ENCODE measurements at regions not wholly inside any gene's neighbourhood (a gene's known extent, or its start where the extent isn't known, plus 50 kb on each side); places are given as distances from the start of the nearest gene placed in this dataset.
A peak's percentile ranks its signal among the peaks of the same experiment; 100 is the strongest.

DNA sequence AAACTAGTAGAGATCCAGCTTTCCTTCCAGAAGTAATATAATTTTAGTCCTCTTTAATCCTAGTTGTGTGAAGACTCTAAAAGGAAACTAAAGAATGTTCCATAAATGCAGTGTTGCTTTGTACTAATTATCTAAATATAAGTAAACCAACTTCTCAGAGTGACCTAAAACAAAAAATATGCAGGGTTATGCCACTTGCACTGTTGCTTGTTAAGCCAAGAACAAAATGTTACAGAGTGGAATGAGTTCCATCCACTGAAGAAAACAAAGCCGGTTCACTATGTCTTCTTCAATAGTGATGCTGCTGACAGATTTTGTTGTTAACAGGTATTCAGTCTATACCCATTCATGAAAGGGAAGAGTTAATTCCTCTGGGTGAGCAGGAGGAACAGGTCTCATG lies 252.0 kb upstream of the DIAPH2 start:
- Mint-ChIP-seq H3K4me3 (no peak overlapping the region), H3K4me1 (peaks cover 10% of the 10 kb centered on the region), H3K36me3 (ENCODE audit: low read depth) (no peaks in the 10 kb centered on the region), H3K27ac (no peak overlapping the region), H3K27me3 (ENCODE audit: low read depth) (peaks cover 3% of the 10 kb centered on the region), H3K9me3 (no peaks in the 10 kb centered on the region)
- TF ChIP-seq, protein P1, sequence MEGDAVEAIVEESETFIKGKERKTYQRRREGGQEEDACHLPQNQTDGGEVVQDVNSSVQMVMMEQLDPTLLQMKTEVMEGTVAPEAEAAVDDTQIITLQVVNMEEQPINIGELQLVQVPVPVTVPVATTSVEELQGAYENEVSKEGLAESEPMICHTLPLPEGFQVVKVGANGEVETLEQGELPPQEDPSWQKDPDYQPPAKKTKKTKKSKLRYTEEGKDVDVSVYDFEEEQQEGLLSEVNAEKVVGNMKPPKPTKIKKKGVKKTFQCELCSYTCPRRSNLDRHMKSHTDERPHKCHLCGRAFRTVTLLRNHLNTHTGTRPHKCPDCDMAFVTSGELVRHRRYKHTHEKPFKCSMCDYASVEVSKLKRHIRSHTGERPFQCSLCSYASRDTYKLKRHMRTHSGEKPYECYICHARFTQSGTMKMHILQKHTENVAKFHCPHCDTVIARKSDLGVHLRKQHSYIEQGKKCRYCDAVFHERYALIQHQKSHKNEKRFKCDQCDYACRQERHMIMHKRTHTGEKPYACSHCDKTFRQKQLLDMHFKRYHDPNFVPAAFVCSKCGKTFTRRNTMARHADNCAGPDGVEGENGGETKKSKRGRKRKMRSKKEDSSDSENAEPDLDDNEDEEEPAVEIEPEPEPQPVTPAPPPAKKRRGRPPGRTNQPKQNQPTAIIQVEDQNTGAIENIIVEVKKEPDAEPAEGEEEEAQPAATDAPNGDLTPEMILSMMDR (IDR thresholded peaks at IDR 0.05; ENCODE audit: unreplicated experiment in 3 of 3), result no peak

DNA sequence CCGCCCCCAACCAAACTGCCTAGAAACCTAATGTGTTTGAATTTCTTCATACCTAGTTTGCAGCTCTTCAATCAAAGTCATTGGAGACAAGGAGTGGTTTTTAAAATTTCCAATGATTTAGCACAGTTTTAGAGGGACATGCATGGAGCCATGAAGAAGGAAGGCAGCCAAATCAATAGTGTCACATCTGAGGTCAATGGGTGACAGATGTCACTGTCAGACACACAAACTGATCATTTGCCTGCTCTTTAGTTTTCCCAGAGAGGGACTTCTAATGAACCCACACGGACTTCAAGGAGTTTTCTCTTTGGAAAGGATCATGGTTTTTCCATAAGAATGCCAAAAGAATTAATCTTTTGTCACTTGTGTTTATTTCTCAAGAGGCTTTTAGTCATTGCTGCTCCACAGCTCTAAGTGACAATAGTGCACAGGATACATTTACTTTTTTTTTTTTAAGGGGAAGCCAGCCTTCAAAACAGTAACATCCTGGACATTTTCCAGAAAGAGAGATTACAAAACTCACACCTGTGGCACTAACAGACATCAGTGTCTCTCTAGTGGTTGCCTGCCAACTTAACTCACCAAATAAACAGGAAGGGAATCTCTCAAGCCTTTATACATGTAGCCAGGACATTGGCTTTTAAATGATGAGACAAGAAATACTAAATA lies 251.1 kb upstream of the DIAPH2 start:
- Mint-ChIP-seq H3K27me3 (ENCODE audit: low read depth) (peaks cover 3% of the 10 kb centered on the region), H3K27ac (no peak overlapping the region), H3K4me1 (peaks cover 15% of the 10 kb centered on the region), H3K4me3 (no peak overlapping the region), H3K36me3 (ENCODE audit: low read depth) (no peaks in the 10 kb centered on the region), H3K9me3 (no peaks in the 10 kb centered on the region)
- TF ChIP-seq, protein P1 (IDR thresholded peaks at IDR 0.05; ENCODE audit: unreplicated experiment in 3 of 3), result no peak

DNA sequence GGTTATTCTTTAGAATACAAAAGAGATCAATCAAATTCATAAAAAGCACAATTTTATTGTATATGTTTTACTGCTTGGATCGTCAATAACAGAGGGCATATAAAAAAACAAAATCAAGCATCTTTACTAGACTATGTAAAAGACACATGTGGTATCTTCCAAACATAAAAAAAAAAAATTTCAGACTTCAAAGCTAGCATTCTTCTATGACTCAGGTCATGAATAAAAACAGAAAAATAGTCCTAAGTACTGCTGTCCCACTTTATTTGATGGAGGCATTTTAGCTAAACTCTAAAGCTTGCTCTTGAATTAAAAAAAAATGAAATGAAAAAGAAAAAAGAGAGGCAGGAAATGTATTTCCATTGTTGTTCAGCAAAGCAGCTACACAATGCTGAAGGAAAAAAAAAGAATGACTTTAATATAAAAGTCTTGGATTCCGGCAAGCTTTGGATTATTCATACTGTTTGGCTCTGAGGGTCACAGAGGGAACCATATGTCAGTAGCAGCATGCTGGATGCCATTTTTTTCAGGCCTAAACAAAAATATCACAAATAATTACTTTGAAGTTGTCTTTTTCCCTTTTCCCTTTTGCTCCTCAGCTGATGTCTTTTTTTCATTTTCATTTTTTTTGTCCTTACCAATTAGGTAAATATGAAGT lies 249.1 kb upstream of the DIAPH2 start:
- H3K9me3 Mint-ChIP-seq, result no peaks in the 10 kb centered on the region
- H3K27ac Mint-ChIP-seq, result no peak overlapping the region
- H3K4me1 Mint-ChIP-seq, result peaks cover 18% of the 10 kb centered on the region
- H3K4me3 Mint-ChIP-seq, result no peak overlapping the region
- H3K36me3 Mint-ChIP-seq (ENCODE audit: low read depth), result no peaks in the 10 kb centered on the region
- TF ChIP-seq, protein P1 (IDR thresholded peaks at IDR 0.05; ENCODE audit: unreplicated experiment in 3 of 3), result no peak
- no peaks in the 10 kb centered on the region for H3K27me3 Mint-ChIP-seq (ENCODE audit: low read depth)

DNA sequence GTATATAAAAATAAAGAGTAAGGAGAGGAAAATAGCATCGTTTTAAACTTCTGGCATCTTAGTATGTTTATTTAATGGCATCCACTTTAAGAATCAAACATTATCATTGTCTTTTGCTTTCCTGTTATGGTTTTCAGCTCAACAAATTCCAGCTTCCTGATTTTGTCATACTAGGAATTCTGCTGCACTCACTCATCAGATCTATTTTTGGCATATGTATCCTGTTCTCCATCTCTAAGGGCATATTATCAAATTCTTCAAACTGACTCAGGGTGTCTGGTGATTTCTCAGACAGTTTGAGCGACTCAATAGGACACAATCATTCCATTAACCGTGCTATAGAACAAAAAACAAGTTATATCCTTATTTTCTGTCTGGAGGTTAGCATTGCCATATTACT lies 248.5 kb upstream of the DIAPH2 start:
- no peaks in the 10 kb centered on the region for H3K27me3 Mint-ChIP-seq (ENCODE audit: low read depth)
- peaks cover 18% of the 10 kb centered on the region for H3K4me1 Mint-ChIP-seq
- H3K4me3 Mint-ChIP-seq, result no peak overlapping the region
- H3K36me3 Mint-ChIP-seq (ENCODE audit: low read depth), result no peaks in the 10 kb centered on the region
- no peak overlapping the region for H3K27ac Mint-ChIP-seq
- TF ChIP-seq, protein P1 (IDR thresholded peaks at IDR 0.05; ENCODE audit: unreplicated experiment in 3 of 3), result no peak
- H3K9me3 Mint-ChIP-seq, result no peaks in the 10 kb centered on the region

DNA sequence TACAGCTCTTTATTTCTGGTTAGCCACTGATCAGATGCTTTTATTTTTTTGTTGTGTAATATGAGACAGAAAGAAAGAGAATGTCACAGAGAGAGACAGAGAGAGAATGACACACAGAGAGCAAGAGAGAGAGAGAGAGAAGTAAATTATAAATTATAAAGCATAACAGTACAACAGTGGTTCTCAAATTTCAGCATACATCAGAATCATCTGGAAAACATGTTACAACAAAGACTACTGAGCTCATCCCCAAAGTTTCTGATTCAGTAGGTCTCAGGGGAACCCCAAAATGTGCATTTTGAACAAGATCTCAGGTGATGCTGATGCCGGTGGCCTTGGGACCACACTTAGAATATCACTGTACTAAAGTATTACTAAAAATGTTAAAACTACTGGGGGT lies 245.8 kb upstream of the DIAPH2 start:
- H3K4me3 Mint-ChIP-seq, result no peak overlapping the region
- H3K27ac Mint-ChIP-seq, result peak overlapping the region in 1 of 3 experiments; percentile 2
- H3K9me3 Mint-ChIP-seq, result no peaks in the 10 kb centered on the region
- TF ChIP-seq, protein P1 (IDR thresholded peaks at IDR 0.05; ENCODE audit: unreplicated experiment in 3 of 3), result no peak
- H3K36me3 Mint-ChIP-seq (ENCODE audit: low read depth), result no peaks in the 10 kb centered on the region
- peaks cover 18% of the 10 kb centered on the region for H3K4me1 Mint-ChIP-seq
- H3K27me3 Mint-ChIP-seq (ENCODE audit: low read depth), result no peaks in the 10 kb centered on the region

DNA sequence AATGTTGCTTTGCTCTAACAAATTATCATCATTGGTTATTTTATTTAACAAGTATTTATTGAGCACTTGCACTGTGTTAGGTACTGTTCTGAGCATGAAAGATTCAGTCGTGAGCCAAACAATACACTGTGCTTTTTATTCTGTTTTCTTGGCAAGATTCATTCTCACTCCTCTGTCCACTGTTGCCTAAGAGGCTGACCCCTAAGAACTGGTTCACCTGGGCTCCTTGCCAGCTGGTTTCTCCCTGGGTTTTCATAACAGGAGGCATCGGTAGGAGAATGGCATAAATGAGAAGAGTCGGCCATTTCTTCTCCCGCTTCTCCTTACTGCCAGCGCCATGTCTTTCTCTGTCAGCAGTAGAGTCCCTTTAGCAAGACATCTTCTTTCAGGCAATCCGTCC lies 243.7 kb upstream of the DIAPH2 start:
- TF ChIP-seq, protein P1 (IDR thresholded peaks at IDR 0.05; ENCODE audit: unreplicated experiment in 3 of 3), result no peak
- H3K27ac Mint-ChIP-seq, result no peak overlapping the region
- no peaks in the 10 kb centered on the region for H3K36me3 Mint-ChIP-seq (ENCODE audit: low read depth)
- H3K4me3 Mint-ChIP-seq, result no peak overlapping the region
- H3K27me3 Mint-ChIP-seq (ENCODE audit: low read depth), result no peaks in the 10 kb centered on the region
- peaks cover 18% of the 10 kb centered on the region for H3K4me1 Mint-ChIP-seq
- no peaks in the 10 kb centered on the region for H3K9me3 Mint-ChIP-seq

All from nephron (organoid).